ENCODE measurements at regions not wholly inside any gene's neighbourhood (a gene's known extent, or its start where the extent isn't known, plus 50 kb on each side); places are given as distances from the start of the nearest gene placed in this dataset.
"Not testable (repeated sequence)": the region's sequence is repeated elsewhere in the genome, so short reads cannot be mapped to it uniquely, and the experiment has no call there.

DNA sequence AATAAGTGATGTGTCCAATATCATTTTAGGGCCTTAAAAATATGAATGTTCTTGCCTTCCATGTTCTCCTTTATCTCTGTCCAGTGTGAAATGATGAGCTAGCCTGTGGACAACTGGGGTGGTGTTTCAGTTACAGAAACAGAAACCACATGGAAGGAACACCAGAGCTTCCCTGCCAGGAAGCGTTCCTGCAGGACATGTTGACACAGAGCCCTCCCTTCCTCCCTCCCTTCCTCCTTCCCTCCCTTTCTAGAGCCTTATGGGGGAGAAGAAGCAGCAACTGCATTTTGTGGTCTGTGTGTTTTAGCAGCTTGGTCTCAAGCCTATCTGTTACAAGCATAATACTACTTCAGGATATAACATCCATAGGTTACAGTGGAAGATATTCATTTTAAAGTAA, 539.7 kb upstream of the NETO1 start:
- DNase-seq = no peak

DNA sequence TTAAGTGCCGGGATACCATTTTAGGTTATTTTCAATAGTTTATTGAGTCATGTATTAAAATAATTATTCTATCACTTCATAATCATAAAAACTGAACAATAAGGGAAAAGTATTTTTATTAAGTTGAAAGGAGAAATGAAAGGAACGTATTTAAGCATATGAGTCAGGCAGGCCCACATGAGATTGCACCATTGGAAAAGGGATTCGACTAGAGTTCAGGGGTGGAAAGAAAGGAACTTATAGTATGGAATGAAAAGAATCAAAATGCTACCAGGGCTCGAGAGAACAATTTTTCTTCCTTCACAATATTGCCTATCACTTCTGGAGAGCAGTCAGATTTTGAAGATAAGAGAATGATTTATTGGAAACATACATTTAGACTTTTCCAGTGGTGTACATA, 516.5 kb upstream of the NETO1 start:
- DNase-seq = no peak

DNA sequence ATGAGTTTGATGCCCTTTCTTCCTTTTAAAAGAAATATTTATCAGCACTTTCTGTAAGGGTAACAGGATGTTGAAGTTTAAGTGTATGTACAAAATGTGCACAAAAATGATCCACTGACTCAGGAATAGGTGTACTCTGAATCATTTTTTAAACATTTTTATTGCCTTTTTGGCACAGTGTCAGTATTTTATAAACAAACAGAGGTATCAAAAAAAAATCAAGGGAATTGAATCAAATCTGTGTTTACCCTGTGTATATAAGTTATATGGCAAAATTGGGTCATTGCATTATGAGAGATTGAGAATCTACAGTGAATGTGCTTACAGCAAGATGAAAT, 513.9 kb upstream of the NETO1 start:
- DNase-seq = no peak

DNA sequence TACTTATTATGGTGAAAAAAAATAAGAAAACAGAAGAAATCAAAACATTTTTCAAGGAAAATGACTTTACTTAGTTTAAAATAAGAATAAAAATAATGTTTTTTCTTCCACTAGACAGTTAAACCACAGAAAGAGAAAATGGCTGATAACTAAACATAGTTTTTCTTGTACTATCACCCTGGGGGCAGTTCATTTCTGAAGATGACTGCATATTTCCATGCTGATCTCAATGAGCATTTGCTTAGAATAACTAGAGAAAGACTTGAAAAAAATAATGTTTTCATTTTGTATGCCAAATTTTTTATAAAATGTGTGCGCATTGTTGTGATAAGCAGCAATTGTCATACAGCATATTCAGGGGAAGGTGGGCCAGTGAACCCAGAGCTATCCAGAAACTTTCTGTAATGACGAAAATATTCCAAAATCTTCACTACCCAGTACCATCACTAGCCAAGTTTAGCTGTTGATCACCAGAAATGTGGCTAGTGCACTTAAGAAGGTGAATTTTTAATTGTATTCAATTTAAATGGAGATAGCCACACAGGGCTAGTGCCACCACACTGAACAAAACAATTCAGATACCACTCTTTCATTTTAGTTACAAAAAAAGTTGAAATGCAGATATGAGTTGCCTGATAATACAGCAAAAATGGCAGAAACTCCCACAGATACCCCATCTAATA, 513.4 kb upstream of the NETO1 start:
- no peak for DNase-seq

DNA sequence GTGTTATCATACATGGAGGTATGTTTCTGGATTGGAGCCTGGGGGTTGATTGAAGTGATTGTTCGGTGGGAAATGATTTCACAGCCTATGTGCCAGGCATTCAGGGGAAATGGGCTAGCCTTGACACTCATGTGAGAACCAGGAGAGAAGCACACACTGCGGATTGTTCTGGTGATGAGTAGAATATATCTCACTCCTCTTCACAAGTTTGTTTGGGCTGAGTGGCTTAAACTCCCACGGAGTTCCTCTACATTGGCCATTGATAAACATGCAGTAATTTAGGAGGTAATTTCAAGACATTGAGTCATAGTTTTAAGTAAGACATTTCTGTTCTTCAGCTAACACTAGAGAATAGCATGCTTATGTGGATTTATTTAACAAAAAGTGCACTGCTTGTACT, 498.9 kb upstream of the NETO1 start:
- DNase-seq = no peak

GRCh38 chr18:73365018-73365417, 497.2 kb upstream of the NETO1 start:
- DNase-seq = no peak

GRCh38 chr18:73355121-73355520, 487.3 kb upstream of the NETO1 start:
- DNase-seq = no peak

DNA sequence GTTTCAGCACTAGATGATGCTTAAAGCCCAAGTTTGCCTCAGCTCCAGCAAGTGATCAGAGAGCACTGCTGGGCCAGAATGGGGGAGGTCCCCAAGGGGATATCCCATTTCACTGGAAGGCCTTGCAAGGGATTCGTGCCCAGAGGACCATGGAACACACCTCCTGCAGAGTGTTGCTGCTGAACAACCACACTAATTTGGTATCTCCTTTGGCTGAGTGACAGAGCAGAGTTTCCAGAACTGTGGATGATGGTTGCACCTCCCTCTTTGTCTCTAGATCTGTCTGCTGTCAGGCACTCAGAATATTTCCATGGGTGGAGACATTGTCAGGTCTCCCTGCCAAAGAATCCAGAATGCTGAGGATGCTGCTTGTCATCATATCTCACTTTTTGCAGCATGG, 484.8 kb upstream of the NETO1 start:
- no peak for DNase-seq

DNA sequence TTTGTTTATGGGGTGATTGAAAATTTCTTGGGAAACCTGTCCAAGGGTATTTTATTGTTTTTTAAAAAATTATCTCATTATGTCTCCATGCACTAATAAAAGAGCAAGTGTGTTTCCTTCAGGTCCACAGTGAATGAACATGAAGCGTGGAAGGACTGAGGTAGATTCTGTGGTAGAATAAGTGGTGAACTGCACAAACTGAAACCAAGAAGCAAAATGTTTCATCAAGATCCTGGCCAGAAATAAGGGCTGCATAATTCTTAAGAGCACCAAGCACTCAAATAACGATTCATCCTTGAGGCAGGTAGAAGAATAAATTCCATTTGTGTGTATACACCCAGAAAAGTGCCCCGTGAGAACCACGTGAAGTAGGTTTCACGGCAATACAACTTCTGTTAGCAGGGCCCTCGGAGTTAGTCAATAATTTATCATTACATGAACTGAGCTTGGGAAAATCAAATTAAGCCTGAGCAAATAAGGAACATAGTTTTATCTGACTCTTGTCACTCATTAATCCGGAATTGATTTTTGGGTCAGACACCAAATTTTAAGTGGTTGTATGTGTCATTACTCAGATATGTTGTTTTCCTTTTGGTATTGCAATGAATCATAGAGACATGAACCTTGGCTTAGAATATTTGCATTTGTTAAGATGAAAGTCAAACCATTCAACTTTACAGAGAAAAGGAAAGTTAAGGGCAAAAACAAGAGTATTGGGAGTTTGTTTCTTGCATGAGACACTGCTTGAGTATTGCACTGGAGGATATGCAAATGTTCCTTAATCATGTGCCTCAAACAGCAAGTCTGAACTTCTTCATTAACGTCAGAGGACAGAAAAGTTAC, 472.6 kb upstream of the NETO1 start:
- no peak for DNase-seq

DNA sequence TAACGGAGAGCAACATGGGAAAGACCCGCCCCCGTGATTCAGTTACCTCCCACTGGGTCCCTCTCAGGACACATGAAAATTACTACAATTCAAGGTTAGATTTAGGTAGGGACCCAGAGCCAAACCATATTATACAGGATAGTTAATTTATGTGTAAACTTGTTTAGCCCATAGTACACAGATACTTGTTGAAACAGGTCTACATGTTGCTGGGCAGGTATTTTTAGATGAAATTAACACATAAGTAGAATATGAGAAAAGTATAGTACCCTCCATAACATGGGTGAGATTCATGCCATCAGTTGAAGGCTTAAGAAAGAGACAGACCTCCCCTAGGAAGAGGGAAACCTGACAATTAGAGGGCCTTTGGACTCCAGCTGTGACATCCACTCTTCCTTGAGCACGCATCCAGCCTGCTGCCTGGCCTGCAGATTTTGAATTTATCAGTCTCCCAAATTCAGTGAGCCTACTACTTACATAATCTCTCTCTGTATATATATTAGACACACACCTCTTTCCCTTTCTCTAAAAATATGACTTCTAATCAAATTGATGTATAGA, 463.5 kb upstream of the NETO1 start:
- no peak for DNase-seq

DNA sequence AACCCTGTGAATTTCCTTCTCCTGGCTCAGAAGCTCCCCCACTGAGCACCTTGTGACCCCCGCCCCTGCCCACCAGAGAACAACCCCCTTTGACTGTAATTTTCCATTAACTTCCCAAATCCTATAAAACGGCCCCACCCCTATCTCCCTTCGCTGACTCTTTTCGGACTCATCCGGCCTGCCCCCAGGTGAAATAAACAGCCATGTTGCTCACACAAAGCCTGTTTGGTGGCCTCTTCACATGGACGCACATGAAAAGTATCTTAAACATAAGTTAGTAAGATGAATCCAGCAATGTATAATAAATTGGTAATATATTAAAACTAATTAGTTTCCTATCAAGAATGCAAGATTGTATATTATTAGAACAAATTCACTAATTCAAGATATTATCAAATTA, 462.3 kb upstream of the NETO1 start:
- not testable (repeated sequence) for DNase-seq

- DNase-seq = not testable (repeated sequence)
Measured at GRCh38 chr18:73324187-73324831, 456.5 kb upstream of the NETO1 start.

DNA sequence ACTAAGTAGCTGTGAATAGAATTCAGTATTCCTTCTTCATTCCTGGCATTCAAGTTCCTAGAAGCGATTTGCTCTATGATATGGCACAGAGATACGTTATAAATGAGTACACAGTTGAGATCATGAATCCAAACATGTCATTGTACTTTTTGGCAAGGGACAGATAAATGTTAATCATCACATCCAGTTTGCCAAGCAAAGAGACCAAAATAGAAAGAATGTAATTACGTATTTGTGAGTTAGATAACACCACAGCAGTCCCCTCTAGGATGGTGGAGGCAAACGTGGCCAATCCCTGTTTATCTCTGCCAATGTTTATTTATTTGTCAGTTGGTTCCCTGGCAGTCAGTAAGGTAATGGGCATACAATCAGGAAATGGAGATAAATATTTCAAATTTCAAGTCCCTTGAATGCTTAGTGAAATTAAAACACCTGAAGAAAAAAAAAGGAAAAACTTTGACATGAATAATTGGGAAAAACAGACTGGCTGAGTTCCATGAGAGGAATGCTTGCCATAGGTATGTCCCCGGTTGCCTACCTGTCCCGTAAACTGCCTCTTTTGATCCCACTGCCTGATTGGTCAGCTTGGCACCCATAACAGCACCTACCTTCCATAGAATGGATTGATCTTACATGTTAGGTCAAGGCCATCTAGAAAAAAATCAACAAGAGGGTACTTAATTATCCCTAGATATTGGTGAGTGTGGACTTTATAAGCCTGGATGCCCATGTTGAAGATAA, 451.1 kb upstream of the NETO1 start:
- DNase-seq = no peak

DNA sequence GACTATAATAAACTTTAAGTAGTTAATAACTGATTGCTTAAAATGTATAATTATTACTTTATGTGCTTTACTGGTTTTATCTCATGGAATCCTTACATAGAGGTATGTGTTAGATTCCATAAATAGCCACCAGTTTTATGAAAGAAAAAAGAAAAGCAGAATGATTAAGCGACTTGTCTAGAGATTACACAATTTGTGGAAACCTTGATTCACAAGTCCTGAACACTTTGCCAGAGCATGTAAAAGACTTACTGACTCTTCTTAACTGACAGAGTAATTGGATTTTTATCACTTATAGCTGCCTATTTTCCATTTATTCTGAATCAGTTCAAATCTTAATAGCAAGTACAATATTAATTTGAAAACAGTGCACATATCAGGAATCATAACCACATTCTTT, 448.7 kb upstream of the NETO1 start:
- no peak for DNase-seq

DNA sequence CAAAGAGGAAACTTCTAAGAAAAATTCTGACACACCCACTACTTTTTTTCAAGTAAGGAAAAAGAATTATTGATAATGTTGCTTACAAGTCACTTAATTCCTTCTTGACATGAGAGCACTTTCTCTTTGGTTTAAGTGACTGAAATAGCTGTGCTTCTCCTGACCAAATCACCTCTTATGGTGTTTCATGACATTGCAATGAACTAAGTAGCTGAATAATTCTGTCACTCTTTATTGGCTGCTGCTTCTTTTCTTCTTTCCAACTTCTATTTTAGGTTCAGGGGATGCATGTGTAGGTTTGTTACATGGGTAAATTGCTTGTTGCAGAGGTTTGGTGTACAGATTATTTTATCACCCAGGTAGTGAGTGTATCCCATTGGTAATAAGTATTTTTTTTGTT, 447.6 kb upstream of the NETO1 start:
- no peak for DNase-seq

- no peak for DNase-seq
Measured at GRCh38 chr18:73313476-73313875, 445.7 kb upstream of the NETO1 start.

GRCh38 chr18:73296686-73297085, 428.9 kb upstream of the NETO1 start:
- no peak for DNase-seq

DNA sequence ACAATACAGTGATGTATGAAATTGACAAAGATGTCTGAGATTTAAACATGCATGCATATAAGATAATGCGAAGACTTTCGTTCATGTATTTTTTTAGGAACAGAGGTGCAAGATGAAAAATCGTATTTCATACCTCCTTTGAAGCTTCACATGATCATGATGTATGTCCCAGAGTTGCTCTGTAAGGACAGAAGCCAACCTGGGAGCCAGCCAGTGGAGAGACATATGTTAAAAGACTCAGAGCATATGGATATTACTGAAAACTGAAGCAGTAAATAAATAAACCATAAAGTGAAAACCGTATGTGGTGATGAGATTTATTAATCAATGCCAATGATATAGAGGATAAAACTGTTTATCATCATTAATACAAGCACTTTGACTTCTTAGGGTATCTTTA, 424.4 kb upstream of the NETO1 start:
- no peak for DNase-seq

- DNase-seq = no peak
Measured at GRCh38 chr18:73288813-73289212, 421.0 kb upstream of the NETO1 start.

GRCh38 chr18:73286584-73286983, 418.8 kb upstream of the NETO1 start:
- no peak for DNase-seq

DNA sequence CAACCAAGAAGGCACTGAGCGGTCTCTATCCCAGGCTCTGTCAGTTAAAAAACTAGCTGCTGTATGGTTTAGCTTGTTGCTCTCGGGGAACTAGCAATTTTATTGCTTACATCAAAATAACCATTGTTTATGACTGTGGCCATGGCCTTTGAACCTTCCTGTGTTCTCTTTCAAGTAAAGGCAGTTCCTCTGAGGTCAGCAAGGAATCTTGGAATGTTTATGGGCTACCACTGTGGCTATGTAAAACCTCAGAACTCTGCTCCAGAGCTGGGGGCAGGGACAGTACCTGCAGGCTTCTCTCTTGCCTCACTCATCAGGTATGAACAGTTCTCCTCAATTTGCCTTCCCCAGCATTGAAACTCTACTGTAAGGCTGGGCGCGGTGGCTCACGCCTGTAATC, 416.0 kb upstream of the NETO1 start:
- no peak for DNase-seq

DNA sequence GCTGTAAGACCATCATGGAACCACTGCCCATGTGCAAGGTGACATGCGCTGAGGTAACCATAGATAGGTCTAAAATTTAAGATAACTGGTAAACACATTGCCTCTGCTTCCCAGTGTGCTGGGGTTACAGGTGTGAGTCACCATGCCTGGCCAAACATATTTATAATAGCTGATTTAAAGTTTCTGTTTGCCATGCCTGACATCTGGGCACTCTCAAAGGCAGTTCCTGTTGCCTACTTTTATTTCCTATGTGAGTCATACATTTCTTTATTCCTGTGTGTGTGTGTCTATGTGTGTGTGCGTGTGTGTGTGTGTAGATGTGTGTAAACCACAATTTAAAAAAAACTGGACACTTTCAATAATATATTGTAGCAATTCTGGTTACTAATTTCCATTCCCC, 415.2 kb upstream of the NETO1 start:
- no peak for DNase-seq

GRCh38 chr18:73279498-73279897, 411.7 kb upstream of the NETO1 start:
- DNase-seq = no peak
